DOHH2 (cell line): ENCODE measurements at regions not wholly inside any gene's neighbourhood (a gene's known extent, or its start where the extent isn't known, plus 50 kb on each side); places are given as distances from the start of the nearest gene placed in this dataset.

ENCODE experiments used
- EZH2phosphoT487 ChIP-seq: fragments of 200-600 bp; sonication (generic); IDR thresholded peaks from 2 replicates; pipeline ENCODE4 v1.6.1; 2017; ENCODE audit warnings: borderline replicate concordance, mild to moderate bottlenecking, antibody characterized with exemption, low read length, moderate library complexity, mixed read lengths
- TF ChIP-seq, protein P1 (sequence below): fragments of 200-600 bp; sonication (generic); IDR thresholded peaks from one replicate; pipeline ENCODE4 v1.5.1; 2014; ENCODE audit warnings: antibody characterized with exemption, mild to moderate bottlenecking, low read depth, low read length; ENCODE audit not compliant: poor library complexity, severe bottlenecking

DNA sequence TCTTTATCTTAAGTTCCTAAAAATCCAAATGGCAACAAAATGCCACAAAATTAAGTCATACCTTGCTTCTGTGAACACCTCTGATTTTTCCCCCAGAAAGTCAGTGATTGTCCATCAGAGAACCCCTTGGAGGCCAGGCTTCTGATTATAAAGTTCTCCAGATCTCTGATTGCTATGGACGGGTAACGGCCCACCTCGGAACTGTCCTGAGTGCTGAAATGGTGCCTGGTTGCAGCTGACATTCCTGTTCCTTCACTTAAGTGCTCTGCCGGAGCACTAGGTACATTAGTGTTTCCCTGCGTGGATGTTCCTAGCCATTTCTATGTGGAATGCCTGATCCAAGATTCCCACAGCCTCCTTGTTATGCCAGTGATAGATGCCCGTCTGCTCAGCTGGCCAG, 85.0 kb downstream of the CHST1 start:
- TF ChIP-seq, protein P1, sequence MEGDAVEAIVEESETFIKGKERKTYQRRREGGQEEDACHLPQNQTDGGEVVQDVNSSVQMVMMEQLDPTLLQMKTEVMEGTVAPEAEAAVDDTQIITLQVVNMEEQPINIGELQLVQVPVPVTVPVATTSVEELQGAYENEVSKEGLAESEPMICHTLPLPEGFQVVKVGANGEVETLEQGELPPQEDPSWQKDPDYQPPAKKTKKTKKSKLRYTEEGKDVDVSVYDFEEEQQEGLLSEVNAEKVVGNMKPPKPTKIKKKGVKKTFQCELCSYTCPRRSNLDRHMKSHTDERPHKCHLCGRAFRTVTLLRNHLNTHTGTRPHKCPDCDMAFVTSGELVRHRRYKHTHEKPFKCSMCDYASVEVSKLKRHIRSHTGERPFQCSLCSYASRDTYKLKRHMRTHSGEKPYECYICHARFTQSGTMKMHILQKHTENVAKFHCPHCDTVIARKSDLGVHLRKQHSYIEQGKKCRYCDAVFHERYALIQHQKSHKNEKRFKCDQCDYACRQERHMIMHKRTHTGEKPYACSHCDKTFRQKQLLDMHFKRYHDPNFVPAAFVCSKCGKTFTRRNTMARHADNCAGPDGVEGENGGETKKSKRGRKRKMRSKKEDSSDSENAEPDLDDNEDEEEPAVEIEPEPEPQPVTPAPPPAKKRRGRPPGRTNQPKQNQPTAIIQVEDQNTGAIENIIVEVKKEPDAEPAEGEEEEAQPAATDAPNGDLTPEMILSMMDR = no peak
- TF ChIP-seq EZH2phosphoT487 = no peak
